OCI-LY3 (cell line): ENCODE measurements at regions not wholly inside any gene's neighbourhood (a gene's known extent, or its start where the extent isn't known, plus 50 kb on each side); places are given as distances from the start of the nearest gene placed in this dataset.
"Not testable (repeated sequence)": the region's sequence is repeated elsewhere in the genome, so short reads cannot be mapped to it uniquely, and the experiment has no call there.

ENCODE experiments used
- H2AFZ ChIP-seq: fragments of 200-600, 300-600 bp; shearing (Covaris generic); 2 replicates; pipeline ENCODE4 v1.6.0; 2014; ENCODE audit warnings: antibody characterized with exemption, low read depth, low read length
- H3K27ac ChIP-seq: fragments of 200-600, 300-600 bp; sonication (generic); 2 replicates; pipeline ENCODE4 v1.5.1; 2014; ENCODE audit warnings: mild to moderate bottlenecking, low read length, moderate library complexity, mixed read lengths
- H3K27me3 ChIP-seq: fragments of 200-600, 300-600 bp; sonication (generic); 2 replicates; pipeline ENCODE4 v1.6.1; 2014; ENCODE audit warnings: low read depth, low read length, mixed read lengths
- H3K36me3 ChIP-seq: fragments of 200-600, 300-600 bp; sonication (generic); replicated peaks from 2 replicates; pipeline ENCODE3; 2014; ENCODE audit warnings: low read depth, low read length, mixed read lengths
- H3K4me1 ChIP-seq: fragments of 300-600, 200-600 bp; sonication (generic); 2 replicates; pipeline ENCODE4 v1.6.1; 2014; ENCODE audit warnings: low read length, mixed read lengths
- H3K4me2 ChIP-seq: fragments of 200-600, 300-600 bp; sonication (generic); 2 replicates; pipeline ENCODE4 v1.6.1; 2014; ENCODE audit warnings: low read length, mixed read lengths
- H3K4me3 ChIP-seq: fragments of 300-600, 200-600 bp; sonication (generic); 2 replicates; pipeline ENCODE4 v1.5.1; 2014; ENCODE audit warnings: antibody characterized with exemption, mild to moderate bottlenecking, low read length, moderate library complexity
- H3K79me2 ChIP-seq: fragments of 300-600, 200-600 bp; shearing (Covaris generic); 2 replicates; pipeline ENCODE4 v1.6.1; 2014; ENCODE audit warnings: mild to moderate bottlenecking, low read length, mixed read lengths
- H3K9ac ChIP-seq: fragments of 300-600, 200-600 bp; shearing (Covaris generic); 2 replicates; pipeline ENCODE4 v1.6.0; 2014; ENCODE audit warnings: mild to moderate bottlenecking, low read length, moderate library complexity
- H3K9me3 ChIP-seq: fragments of 200-600, 300-600 bp; shearing (Covaris generic); 2 replicates; pipeline ENCODE4 v1.6.1; 2014; ENCODE audit warnings: low read length, mixed read lengths; ENCODE audit not compliant: insufficient read depth
- H4K20me1 ChIP-seq: fragments of 200-600, 300-600 bp; sonication (generic); 2 replicates; pipeline ENCODE4 v1.6.1; 2016; ENCODE audit warnings: low read length, mixed read lengths; ENCODE audit not compliant: insufficient read depth
- CTCF ChIP-seq: fragments of 200-600, 300-600 bp; sonication (generic); IDR thresholded peaks from 2 replicates; pipeline ENCODE4 v1.5.1; 2014; ENCODE audit warnings: antibody characterized with exemption, low read length, low read depth
- EZH2phosphoT487 ChIP-seq: fragments of 200-600 bp; shearing (Covaris generic); IDR thresholded peaks from 2 replicates; pipeline ENCODE4 v1.6.1; 2018; ENCODE audit warnings: antibody characterized with exemption, mixed run types, low read depth

- no peaks in the 10 kb centered on the region for H3K79me2 ChIP-seq
- H3K9ac ChIP-seq: no peak overlapping the region
- H3K9me3 ChIP-seq: no peaks in the 10 kb centered on the region
- H3K4me3 ChIP-seq: no peak overlapping the region
- no peaks in the 10 kb centered on the region for H3K27me3 ChIP-seq
- TF ChIP-seq CTCF: no peak
- TF ChIP-seq EZH2phosphoT487: no peak
- no peaks in the 10 kb centered on the region for H4K20me1 ChIP-seq
- no peak overlapping the region for H3K27ac ChIP-seq
- no peak overlapping the region for H2AFZ ChIP-seq
- no peak overlapping the region for H3K4me2 ChIP-seq
- H3K4me1 ChIP-seq: no peaks in the 10 kb centered on the region
- H3K36me3 ChIP-seq: no peaks in the 10 kb centered on the region
These were observed 506.4 kb upstream of the PABPC4L start for GRCh38 chr4:134708026-134708425.

- no peaks in the 10 kb centered on the region for H4K20me1 ChIP-seq
- no peak overlapping the region for H3K27ac ChIP-seq
- no peaks in the 10 kb centered on the region for H3K27me3 ChIP-seq
- H3K36me3 ChIP-seq: no peaks in the 10 kb centered on the region
- no peaks in the 10 kb centered on the region for H3K4me1 ChIP-seq
- no peak overlapping the region for H3K4me3 ChIP-seq
- no peak overlapping the region for H2AFZ ChIP-seq
- no peak overlapping the region for H3K4me2 ChIP-seq
- H3K9ac ChIP-seq: no peak overlapping the region
- no peaks in the 10 kb centered on the region for H3K9me3 ChIP-seq
- no peak for TF ChIP-seq EZH2phosphoT487
- TF ChIP-seq CTCF: no peak
- no peaks in the 10 kb centered on the region for H3K79me2 ChIP-seq
These were observed 500.8 kb upstream of the PABPC4L start for GRCh38 chr4:134702374-134702773.

- peaks cover 3% of the 10 kb centered on the region; the same call in 1 of the 2 replicates for H3K4me1 ChIP-seq
- H3K36me3 ChIP-seq: no peaks in the 10 kb centered on the region
- no peak overlapping the region for H3K4me3 ChIP-seq
These were observed 498.7 kb upstream of the PABPC4L start for GRCh38 chr4:134700251-134700650.

GRCh38 chr4:134698831-134699230 is 497.2 kb upstream of the PABPC4L start:
- not testable (repeated sequence) for H3K4me2 ChIP-seq, H3K9me3 ChIP-seq, H3K27ac ChIP-seq, H2AFZ ChIP-seq, H3K27me3 ChIP-seq, H3K4me1 ChIP-seq, H3K9ac ChIP-seq, H4K20me1 ChIP-seq, H3K79me2 ChIP-seq, H3K36me3 ChIP-seq, H3K4me3 ChIP-seq

More at GRCh38 chr4:134700251-134700650, 498.7 kb upstream of the PABPC4L start:
- no peak for TF ChIP-seq EZH2phosphoT487
- TF ChIP-seq CTCF: no peak
- Histone ChIP-seq H3K79me2 (no peaks in the 10 kb centered on the region), H3K27ac (no peak overlapping the region), H3K4me2 (no peak overlapping the region), H4K20me1 (no peaks in the 10 kb centered on the region), H3K9ac (no peak overlapping the region), H2AFZ (no peak overlapping the region), H3K27me3 (no peaks in the 10 kb centered on the region), H3K9me3 (no peaks in the 10 kb centered on the region)

- H2AFZ ChIP-seq: no peak overlapping the region
- TF ChIP-seq EZH2phosphoT487 (no peak), CTCF (no peak)
- H3K79me2 ChIP-seq: no peaks in the 10 kb centered on the region
- H4K20me1 ChIP-seq: no peaks in the 10 kb centered on the region
- H3K4me2 ChIP-seq: no peak overlapping the region
- H3K27ac ChIP-seq: no peak overlapping the region
- peaks cover 3% of the 10 kb centered on the region; the same call in 1 of the 2 replicates for H3K4me1 ChIP-seq
- no peaks in the 10 kb centered on the region for H3K36me3 ChIP-seq
- H3K9me3 ChIP-seq: no peaks in the 10 kb centered on the region
- H3K9ac ChIP-seq: no peak overlapping the region
- no peaks in the 10 kb centered on the region for H3K27me3 ChIP-seq
- no peak overlapping the region for H3K4me3 ChIP-seq
These were observed 493.8 kb upstream of the PABPC4L start for GRCh38 chr4:134695433-134695832.
